ENCODE measurements at regions not wholly inside any gene's neighbourhood (a gene's known extent, or its start where the extent isn't known, plus 50 kb on each side); places are given as distances from the start of the nearest gene placed in this dataset.

DNA sequence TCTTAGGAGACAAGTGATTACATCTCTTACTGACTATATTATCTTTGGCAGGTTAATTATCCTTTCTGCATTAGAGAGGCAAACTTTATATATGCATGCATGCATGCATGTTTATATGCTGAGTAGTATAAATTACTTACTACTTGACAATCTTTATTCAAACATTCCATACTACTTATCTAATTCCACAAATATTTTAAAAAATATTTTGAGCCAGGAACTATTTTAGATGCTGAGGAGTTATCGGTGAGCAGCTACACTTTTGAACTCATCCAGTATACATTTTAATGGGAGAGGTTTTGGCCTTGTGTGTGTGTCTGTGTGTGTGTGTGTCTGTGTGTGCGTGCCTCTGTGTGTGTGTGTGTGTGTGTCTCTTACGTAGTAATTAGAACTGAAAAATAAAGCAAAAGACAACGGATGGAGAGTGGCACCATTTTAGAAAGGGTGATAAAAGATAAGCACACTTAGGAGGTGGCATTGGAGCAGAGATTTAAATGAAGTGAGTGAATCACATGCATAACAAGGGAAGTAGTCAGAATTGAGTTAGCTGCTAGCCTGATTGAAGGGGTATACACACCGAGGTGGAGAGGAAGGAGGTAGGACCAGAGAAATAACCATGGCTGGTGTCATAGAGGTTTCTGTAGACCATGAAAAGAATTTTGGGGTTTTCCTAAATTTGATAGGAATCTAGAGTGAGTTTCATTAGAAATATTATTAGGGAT is 1488.4 kb downstream of the MRPL39 start:
- Histone ChIP-seq H3K4ac (ENCODE audit: low read depth, low read length) (peak overlapping the region; percentile 91), H3K4me2 (ENCODE audit: low read depth, low read length) (peak overlapping the region; percentile 87), H2AK5ac (ENCODE audit: low read depth, low read length) (peak overlapping the region; percentile 79; the same call in 1 of the 2 replicates), H4K5ac (ENCODE audit: low read depth, low read length) (peak overlapping the region; percentile 30; the same call in 1 of the 2 replicates), H3K27me3 (ENCODE audit: control insufficient read depth, insufficient read depth, low read length) (no peaks in the 10 kb centered on the region), H3K27ac (ENCODE audit: insufficient read depth, low read length) (peak overlapping the region; percentile 85), H4K8ac (ENCODE audit: low read depth in 2 of 2, low read length in 2 of 2) (peak overlapping the region; percentile 3 to 93; a peak in 2 of 4 replicates), H2AK9ac (replicated peaks; ENCODE audit: low read depth, low read length, poor library complexity) (peak overlapping the region; percentile 11), H4K91ac (ENCODE audit: insufficient read depth, low read depth, low read length) (peak overlapping the region; percentile 76), H3K4me3 (ENCODE audit: insufficient read depth, low read depth, low read length) (no peak overlapping the region; the same call in 1 of the 2 replicates), H2BK5ac (ENCODE audit: low read depth, low read length, poor library complexity, severe bottlenecking) (peak overlapping the region; percentile 94), H3K18ac (ENCODE audit: low read depth, low read length) (peak overlapping the region; percentile 92; the same call in 1 of the 2 replicates), H2BK20ac (ENCODE audit: low read depth, low read length) (peak overlapping the region; percentile 98), H3K56ac (ENCODE audit: extremely low read depth, insufficient read depth, low read length) (peak overlapping the region; percentile 79), H3K14ac (replicated peaks; ENCODE audit: low read depth, low read length) (peak overlapping the region; percentile 83), H3K36me3 (ENCODE audit: control insufficient read depth, insufficient read depth, low read length) (no peaks in the 10 kb centered on the region), H2BK15ac (ENCODE audit: low read depth, low read length) (no peak overlapping the region; the same call in 2 of the 3 replicates), H3K4me1 (ENCODE audit: control insufficient read depth, insufficient read depth, low read length) (no peaks in the 10 kb centered on the region), H2BK120ac (ENCODE audit: low read depth, low read length) (peak overlapping the region; percentile 96), H3K9me3 (ENCODE audit: control insufficient read depth, insufficient read depth, low read length) (no peaks in the 10 kb centered on the region), H3K9me1 (ENCODE audit: insufficient read depth, low read length) (no peaks in the 10 kb centered on the region), H4K20me1 (ENCODE audit: insufficient read depth, low read length) (no peaks in the 10 kb centered on the region), H2AFZ (replicated peaks; ENCODE audit: low read length, poor library complexity) (peak overlapping the region; percentile 86), H3K9ac (ENCODE audit: low read depth, low read length) (peak overlapping the region; percentile 14; the same call in 1 of the 2 replicates), H3K79me1 (ENCODE audit: low read depth in 1 of 2, low read length in 2 of 2) (no peaks in the 10 kb centered on the region), H3K23ac (ENCODE audit: low read depth, low read length) (peak overlapping the region; percentile 89)
- ATAC-seq (ENCODE audit: low read depth) (peak; percentile 87), DNase-seq (peak; percentile 65)
- CTCF ChIA-PET = no interaction called here
- TF ChIP-seq MAFK (IDR thresholded peaks at IDR 0.05; ENCODE audit: low read depth, low read length) (peak; percentile 65), RAD21 (IDR thresholded peaks at IDR 0.05; ENCODE audit: low read length) (no peak)
- intact Hi-C loops (cut with micrococcal nuclease) (loop anchor here (10.0 kb wide), 2 partner anchors 1216 to 1266 kb away; no protein-coding TSS in a partner anchor), in situ Hi-C loops (cut with MboI; ENCODE audit: low sequenced_read_pairs) (loop anchor here (10.0 kb wide), 1 partner anchor 386 kb away; no protein-coding TSS in a partner anchor), dilution Hi-C loops (cut with HindIII; ENCODE audit: low sequenced_read_pairs, unreplicated experiment) (no loop called here)
- BruUV-seq (replicated peaks) = no TSS peak
- WGBS, 2 experiments (ENCODE audit: extremely low coverage in 2 of 2, insufficient read length in 1 of 2) = 0% methylated on average over 1 of the region's 5 CpGs; no CpG with 5 or more reads in 1 of the 2 experiments
- POLR2A ChIA-PET (ENCODE audit: unreplicated experiment) = no interaction called here

Measured in IMR-90 (cell line).